BJ (cell line): ENCODE measurements at regions not wholly inside any gene's neighbourhood (a gene's known extent, or its start where the extent isn't known, plus 50 kb on each side); places are given as distances from the start of the nearest gene placed in this dataset.

ENCODE experiments used
- CTCF ChIA-PET: fragments of 350-600 bp; formaldehyde crosslinking; extraction: SDS; loops from one replicate; lab custom pipeline; 2021; ENCODE audit warnings: antibody characterized with exemption, inconsistent platforms; lab: Yijun Ruan, JAX
- POLR2A ChIA-PET: fragments of 300-600 bp; sonication (Branson Sonifier 250); formaldehyde crosslinking; extraction: SDS; loops from one replicate; lab custom pipeline; 2021; ENCODE audit warnings: antibody characterized with exemption; lab: Charles Lee
- DNase-seq: peaks from one replicate; pipeline ENCODE4 v3.0.0-alpha.2; 2011; ENCODE audit warnings: low read depth
- H3K27me3 ChIP-seq: 2 replicates; pipeline ENCODE4 v1.6.0; 2011; ENCODE audit warnings: low read length; ENCODE audit not compliant: control insufficient read depth, insufficient read depth
- H3K36me3 ChIP-seq: 2 replicates; pipeline ENCODE4 v1.5.1; 2011; ENCODE audit warnings: low read length; ENCODE audit not compliant: control insufficient read depth, insufficient read depth
- H3K4me3 ChIP-seq: 2 replicates; pipeline ENCODE4 v1.5.1; 2011; ENCODE audit warnings: low read depth, mild to moderate bottlenecking, control low read depth, low read length
- TF ChIP-seq, protein P1 (sequence below): IDR thresholded peaks from 2 replicates; pipeline ENCODE4 v1.5.1; 2011; ENCODE audit warnings: low read depth, mild to moderate bottlenecking, control low read depth, inconsistent platforms, low read length, moderate library complexity; ENCODE audit not compliant: insufficient read depth

DNA sequence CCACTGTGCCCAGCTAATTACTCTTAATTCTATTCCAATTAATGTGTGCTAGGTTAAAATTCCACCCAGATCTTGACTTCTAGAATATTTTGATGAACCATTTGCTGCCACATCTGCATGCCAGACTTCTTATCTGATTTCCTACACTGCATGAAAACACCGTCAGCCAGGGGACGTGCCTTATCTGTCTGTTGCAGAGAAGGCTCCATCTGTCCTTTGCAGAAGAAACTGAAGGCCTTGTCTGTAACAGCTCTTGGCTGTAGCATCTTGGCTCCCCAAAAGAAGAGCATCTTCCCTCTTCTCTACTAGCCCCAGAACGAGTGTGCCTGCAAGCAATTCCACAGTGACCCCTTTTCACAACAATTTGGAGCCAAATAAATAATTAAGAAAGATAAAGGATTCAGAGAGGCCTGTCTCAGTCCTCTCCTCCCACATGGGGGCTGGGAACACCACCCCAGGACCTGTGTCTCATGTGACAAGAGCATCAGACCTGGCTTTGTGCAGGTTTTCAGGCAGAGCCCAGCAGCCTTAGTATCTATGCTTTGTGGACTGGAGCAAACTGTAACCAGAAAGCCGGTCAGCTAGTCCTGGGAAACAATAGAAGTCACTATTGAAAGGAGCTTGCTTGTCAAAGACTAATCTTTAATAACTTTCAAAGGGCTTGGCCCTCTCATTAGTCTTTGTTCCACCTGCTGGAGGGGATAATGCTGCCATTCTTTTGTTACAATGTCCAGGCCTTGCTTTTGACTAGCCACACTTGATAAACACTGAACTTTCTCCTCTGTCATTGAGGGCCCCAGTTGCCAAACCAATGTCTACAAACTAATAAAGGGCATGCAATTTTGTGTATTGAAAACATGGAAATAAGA is 84.0 kb upstream of the NEUROD1 start:
- ChIA-PET POLR2A (no interaction called here), CTCF (interaction anchor here (1.3 kb wide), 1 partner anchor 313 kb away, joined by 4 read pairs; no protein-coding TSS in a partner anchor)
- TF ChIP-seq, protein P1, sequence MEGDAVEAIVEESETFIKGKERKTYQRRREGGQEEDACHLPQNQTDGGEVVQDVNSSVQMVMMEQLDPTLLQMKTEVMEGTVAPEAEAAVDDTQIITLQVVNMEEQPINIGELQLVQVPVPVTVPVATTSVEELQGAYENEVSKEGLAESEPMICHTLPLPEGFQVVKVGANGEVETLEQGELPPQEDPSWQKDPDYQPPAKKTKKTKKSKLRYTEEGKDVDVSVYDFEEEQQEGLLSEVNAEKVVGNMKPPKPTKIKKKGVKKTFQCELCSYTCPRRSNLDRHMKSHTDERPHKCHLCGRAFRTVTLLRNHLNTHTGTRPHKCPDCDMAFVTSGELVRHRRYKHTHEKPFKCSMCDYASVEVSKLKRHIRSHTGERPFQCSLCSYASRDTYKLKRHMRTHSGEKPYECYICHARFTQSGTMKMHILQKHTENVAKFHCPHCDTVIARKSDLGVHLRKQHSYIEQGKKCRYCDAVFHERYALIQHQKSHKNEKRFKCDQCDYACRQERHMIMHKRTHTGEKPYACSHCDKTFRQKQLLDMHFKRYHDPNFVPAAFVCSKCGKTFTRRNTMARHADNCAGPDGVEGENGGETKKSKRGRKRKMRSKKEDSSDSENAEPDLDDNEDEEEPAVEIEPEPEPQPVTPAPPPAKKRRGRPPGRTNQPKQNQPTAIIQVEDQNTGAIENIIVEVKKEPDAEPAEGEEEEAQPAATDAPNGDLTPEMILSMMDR = no peak
- H3K4me3 ChIP-seq = no peak overlapping the region
- no peaks in the 10 kb centered on the region for H3K36me3 ChIP-seq
- H3K27me3 ChIP-seq = no peaks in the 10 kb centered on the region
- no peak for DNase-seq

DNA sequence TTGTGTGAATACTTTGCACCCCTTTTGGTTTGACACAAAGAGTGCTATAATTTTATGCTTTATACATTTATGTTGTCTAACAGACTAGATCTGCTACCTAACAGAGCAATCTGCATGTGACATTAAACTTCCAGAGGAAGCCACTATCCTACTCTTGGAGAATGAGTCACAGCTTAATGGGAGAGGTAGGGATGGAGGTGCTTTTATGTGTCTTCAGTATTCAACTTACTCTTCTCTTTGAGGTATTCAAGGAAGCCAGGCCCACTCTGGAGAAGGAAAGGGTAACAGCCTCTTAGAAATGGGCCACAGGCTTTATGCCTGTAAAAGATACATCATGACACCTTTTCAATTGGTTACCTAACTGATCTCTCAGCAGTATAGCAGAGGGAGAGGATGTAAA is 85.8 kb upstream of the NEUROD1 start:
- no peaks in the 10 kb centered on the region for H3K36me3 ChIP-seq

DNA sequence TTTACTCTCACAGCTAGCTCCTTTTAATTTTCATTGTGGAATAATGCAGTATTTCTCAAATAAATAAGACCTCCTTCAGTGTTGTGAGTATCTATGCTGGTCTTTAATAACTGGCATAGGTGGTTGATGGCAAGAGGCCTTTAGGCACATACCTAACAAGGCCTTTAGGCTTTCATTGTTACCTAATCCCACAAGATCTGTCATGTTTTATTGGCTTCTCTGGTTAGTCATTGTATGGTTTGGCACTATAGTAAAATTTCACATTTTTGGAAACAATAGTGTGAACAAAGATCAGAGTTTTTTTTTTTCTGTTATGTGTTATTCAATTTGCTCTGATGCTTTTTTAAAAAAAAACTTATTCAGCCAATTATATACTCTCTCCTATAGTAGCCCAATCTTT is 89.8 kb upstream of the NEUROD1 start:
- Histone ChIP-seq H3K36me3 (no peaks in the 10 kb centered on the region), H3K27me3 (no peaks in the 10 kb centered on the region), H3K4me3 (no peak overlapping the region)
- ChIA-PET POLR2A (no interaction called here), CTCF (interaction anchor here (1.4 kb wide), 1 partner anchor 11 kb away, joined by 4 read pairs; no protein-coding TSS in a partner anchor)
- TF ChIP-seq, protein P1 = no peak
- DNase-seq = no peak

More for the DNA sequence above, 85.8 kb upstream of the NEUROD1 start:
- CTCF ChIA-PET = interaction anchor here (0.5 kb wide), 1 partner anchor 9 kb away, joined by 3 read pairs; no protein-coding TSS in a partner anchor
- POLR2A ChIA-PET = no interaction called here
- TF ChIP-seq, protein P1 = no peak
- Histone ChIP-seq H3K4me3 (no peak overlapping the region), H3K27me3 (no peaks in the 10 kb centered on the region)
- DNase-seq = no peak

DNA sequence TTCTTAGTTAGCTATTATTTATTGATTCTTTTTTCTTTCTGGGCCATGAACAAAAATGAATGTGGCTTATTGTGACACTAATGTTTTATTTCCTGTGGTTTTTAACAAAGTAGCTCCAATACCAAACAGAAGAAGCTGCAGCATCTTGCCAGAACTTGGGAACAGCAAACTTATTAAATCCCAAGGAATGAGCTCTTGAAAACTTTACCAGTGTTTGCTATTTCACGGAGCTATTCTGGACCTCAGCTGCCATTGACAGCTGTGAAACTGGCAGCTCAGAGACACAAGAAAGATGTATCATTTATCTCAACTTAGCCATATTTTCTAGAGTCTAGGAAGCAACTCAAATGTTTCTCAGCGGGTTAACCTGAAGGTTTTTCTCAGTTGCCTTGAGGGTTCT is 91.0 kb upstream of the NEUROD1 start:
- POLR2A ChIA-PET = no interaction called here
- no peaks in the 10 kb centered on the region for H3K36me3 ChIP-seq
- CTCF ChIA-PET = interaction anchor here (0.5 to 1.4 kb wide), 2 partner anchors 10 to 14 kb away, joined by 3 to 4 read pairs; no protein-coding TSS in a partner anchor
- no peaks in the 10 kb centered on the region for H3K27me3 ChIP-seq
- TF ChIP-seq, protein P1 = no peak
- no peak overlapping the region for H3K4me3 ChIP-seq
- DNase-seq = no peak

DNA sequence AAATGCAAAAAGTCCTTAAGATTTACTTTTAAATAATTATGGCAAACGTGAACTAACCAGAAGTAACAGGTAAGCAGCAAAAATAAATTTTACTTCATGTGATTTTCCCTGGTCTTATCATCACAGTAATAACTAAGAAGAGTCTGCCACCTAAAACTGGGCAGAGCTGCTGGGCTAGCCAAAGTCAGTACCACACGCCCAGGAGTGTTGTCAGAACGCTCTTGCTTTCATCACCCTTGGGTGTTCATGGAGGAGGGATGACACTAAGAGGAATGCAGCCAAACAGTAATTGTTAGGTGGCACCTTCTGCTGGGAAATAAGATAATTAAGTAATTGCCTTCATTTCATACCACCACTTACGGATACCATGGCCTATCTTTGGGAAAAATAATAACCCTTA is 92.0 kb upstream of the NEUROD1 start:
- TF ChIP-seq, protein P1 = no peak
- CTCF ChIA-PET = no interaction called here
- POLR2A ChIA-PET = no interaction called here
- no peaks in the 10 kb centered on the region for H3K36me3 ChIP-seq
- H3K4me3 ChIP-seq = no peak overlapping the region
- H3K27me3 ChIP-seq = no peaks in the 10 kb centered on the region
- no peak for DNase-seq
